GM12892 (cell line): ENCODE measurements at regions not wholly inside any gene's neighbourhood (a gene's known extent, or its start where the extent isn't known, plus 50 kb on each side); places are given as distances from the start of the nearest gene placed in this dataset.

ENCODE experiments used
- POLR2A ChIP-seq: IDR thresholded peaks from 2 replicates; pipeline ENCODE4 v1.6.1; 2011; ENCODE audit warnings: low read depth, low read length, control low read depth
- POLR2AphosphoS5 ChIP-seq: IDR thresholded peaks from 2 replicates; pipeline ENCODE4 v1.6.1; 2011; ENCODE audit warnings: low read depth, low read length, control low read depth
- TAF1 ChIP-seq: IDR thresholded peaks from 2 replicates; pipeline ENCODE4 v1.6.1; 2011; ENCODE audit warnings: low read depth, mild to moderate bottlenecking, control low read depth, low read length, borderline replicate concordance

- TF ChIP-seq POLR2A (no peak), POLR2AphosphoS5 (no peak), TAF1 (no peak)
Observed at GRCh38 chr9:78972303-78972999, 599.3 kb upstream of the TLE4 start.
